Progenitor cell of endocrine pancreas (in vitro differentiated cells): ENCODE measurements at regions not wholly inside any gene's neighbourhood (a gene's known extent, or its start where the extent isn't known, plus 50 kb on each side); places are given as distances from the start of the nearest gene placed in this dataset.

Experiments
- DNase-seq: peaks from one replicate; pipeline ENCODE4 v3.0.0; 2021; ENCODE audit warnings: low spot score; ENCODE audit not compliant: unreplicated experiment
- H3K27ac Mint-ChIP-seq: 2 replicates; pipeline ENCODE4 v1.8.0; 2021; ENCODE audit warnings: mild to moderate bottlenecking, moderate library complexity, mixed read lengths
- H3K27me3 Mint-ChIP-seq: 2 replicates; pipeline ENCODE4 v1.8.0; 2021; ENCODE audit warnings: mixed read lengths
- H3K36me3 Mint-ChIP-seq: 2 replicates; pipeline ENCODE4 v1.8.0; 2022; ENCODE audit warnings: mixed read lengths; ENCODE audit not compliant: insufficient read depth
- H3K4me1 Mint-ChIP-seq: 2 replicates; pipeline ENCODE4 v1.8.0; 2021; ENCODE audit warnings: low read depth, mixed read lengths
- H3K4me3 Mint-ChIP-seq: 2 replicates; pipeline ENCODE4 v1.8.0; 2021; ENCODE audit warnings: low read depth, mild to moderate bottlenecking, moderate library complexity, mixed read lengths
- H3K9me3 Mint-ChIP-seq: 2 replicates; pipeline ENCODE4 v1.8.0; 2021; ENCODE audit warnings: low read depth, mixed read lengths
- CTCF ChIP-seq: fragments of 200-600 bp; sonication (generic); IDR thresholded peaks from one replicate; pipeline ENCODE4 v1.5.0; 2021; ENCODE audit warnings: antibody characterized with exemption, mild to moderate bottlenecking; ENCODE audit not compliant: unreplicated experiment

GRCh38 chr2:205914213-205915129, 171.5 kb downstream of the INO80D start:
- no peak for TF ChIP-seq CTCF

GRCh38 chr2:205913668-205914067, 172.3 kb downstream of the INO80D start:
- no peak for DNase-seq
- H3K36me3 Mint-ChIP-seq = no peaks in the 10 kb centered on the region
- peaks cover 18% of the 10 kb centered on the region for H3K4me1 Mint-ChIP-seq
- no peak overlapping the region for H3K27ac Mint-ChIP-seq
- no peaks in the 10 kb centered on the region for H3K9me3 Mint-ChIP-seq
- H3K4me3 Mint-ChIP-seq = no peak overlapping the region
- peaks cover 4% of the 10 kb centered on the region for H3K27me3 Mint-ChIP-seq
- no peak for TF ChIP-seq CTCF

More at GRCh38 chr2:205914213-205915129, 171.5 kb downstream of the INO80D start:
- Mint-ChIP-seq H3K9me3 (peaks cover 4% of the 10 kb centered on the region), H3K36me3 (no peaks in the 10 kb centered on the region), H3K4me3 (no peak overlapping the region), H3K27me3 (peaks cover 4% of the 10 kb centered on the region), H3K4me1 (peaks cover 18% of the 10 kb centered on the region), H3K27ac (no peak overlapping the region)
- no peak for DNase-seq

DNA sequence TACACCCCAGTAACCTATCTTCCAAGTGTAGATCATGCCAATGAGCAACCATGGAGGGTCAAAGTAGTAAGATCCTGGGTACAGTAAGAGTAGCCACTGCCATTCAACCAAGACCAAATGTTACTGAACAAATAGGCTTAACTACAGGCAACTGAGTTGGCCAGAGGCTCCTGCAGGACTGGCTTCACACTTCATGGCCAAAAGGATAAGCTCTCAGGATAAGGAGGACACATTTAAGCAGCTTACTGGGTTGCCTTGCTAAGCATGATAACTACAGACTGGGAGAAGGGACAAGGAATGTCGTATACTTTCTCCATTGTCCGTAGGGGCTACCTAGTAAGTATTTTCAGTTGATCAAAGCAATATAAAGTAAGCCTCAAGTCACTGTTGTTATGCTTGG, 174.7 kb downstream of the INO80D start:
- Mint-ChIP-seq H3K27me3 (peaks cover 6% of the 10 kb centered on the region), H3K9me3 (peaks cover 9% of the 10 kb centered on the region), H3K27ac (no peak overlapping the region), H3K4me3 (no peak overlapping the region), H3K4me1 (peaks cover 25% of the 10 kb centered on the region), H3K36me3 (no peaks in the 10 kb centered on the region)
- no peak for DNase-seq
- TF ChIP-seq CTCF = no peak

GRCh38 chr2:205909184-205909572, 176.8 kb downstream of the INO80D start:
- no peak overlapping the region for H3K4me3 Mint-ChIP-seq
- no peaks in the 10 kb centered on the region for H3K36me3 Mint-ChIP-seq
- no peak for DNase-seq
- peaks cover 9% of the 10 kb centered on the region for H3K9me3 Mint-ChIP-seq
- TF ChIP-seq CTCF = no peak
- H3K27ac Mint-ChIP-seq = no peak overlapping the region
- peaks cover 6% of the 10 kb centered on the region for H3K27me3 Mint-ChIP-seq
- H3K4me1 Mint-ChIP-seq = peaks cover 12% of the 10 kb centered on the region

DNA sequence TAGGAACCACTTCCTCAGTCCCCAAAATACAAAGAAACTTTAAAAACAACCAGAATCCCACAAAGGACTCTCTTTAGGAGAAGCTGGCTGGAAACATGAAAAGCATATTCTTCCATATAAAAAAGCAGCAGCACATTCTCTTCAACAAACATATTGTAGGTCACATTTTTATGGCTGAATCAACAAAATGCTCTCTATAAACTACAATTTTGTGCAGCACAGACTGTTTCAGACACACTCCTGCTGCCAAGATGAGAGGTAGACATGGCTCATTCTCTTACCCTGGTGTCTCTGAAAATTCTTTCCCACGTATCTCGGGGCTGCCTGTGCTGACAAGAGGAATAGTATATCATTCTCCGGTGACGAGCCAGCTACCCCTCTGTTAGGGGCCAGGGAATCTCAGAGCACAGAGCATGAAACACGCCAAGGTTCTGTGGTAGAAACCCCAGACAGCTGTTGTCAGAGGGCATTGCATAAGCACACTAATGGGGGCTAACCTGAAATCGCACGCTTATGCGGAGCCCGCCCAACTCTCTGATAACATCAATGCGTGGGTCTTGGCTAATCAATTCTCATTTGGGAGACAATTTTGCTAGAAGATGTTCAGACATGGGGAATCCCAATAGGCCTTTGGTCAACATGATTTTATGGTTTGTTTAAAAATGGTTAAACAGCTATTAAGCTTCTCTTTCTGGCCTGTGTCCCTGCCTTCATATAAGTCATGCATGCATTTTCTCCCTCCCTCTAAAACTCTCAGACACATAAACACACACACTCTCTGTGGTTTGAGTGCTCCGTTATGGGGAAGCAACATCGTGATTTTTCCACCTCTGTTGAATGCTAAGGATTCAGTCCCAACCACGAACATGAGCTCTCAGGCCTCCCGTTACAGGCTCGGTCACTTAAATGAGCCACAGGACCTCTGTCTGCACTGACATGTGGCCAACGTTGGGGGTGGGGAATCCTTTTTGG, 177.5 kb downstream of the INO80D start:
- no peaks in the 10 kb centered on the region for H3K36me3 Mint-ChIP-seq
- peaks cover 12% of the 10 kb centered on the region for H3K4me1 Mint-ChIP-seq
- H3K27ac Mint-ChIP-seq = no peak overlapping the region

More for the DNA sequence above, 177.5 kb downstream of the INO80D start:
- Mint-ChIP-seq H3K4me3 (no peak overlapping the region), H3K9me3 (peaks cover 9% of the 10 kb centered on the region), H3K27me3 (peaks cover 6% of the 10 kb centered on the region)
- no peak for TF ChIP-seq CTCF
- DNase-seq = no peak
